CD4-positive, alpha-beta T cell treated with Interferon gamma for 1 hour (primary cell): ENCODE measurements at regions not wholly inside any gene's neighbourhood (a gene's known extent, or its start where the extent isn't known, plus 50 kb on each side); places are given as distances from the start of the nearest gene placed in this dataset.

Experiments
- DNase-seq: peaks from one replicate; pipeline ENCODE4 v3.0.0-alpha.2; 2020

GRCh38 chr22:19663821-19664355 is 50.4 kb upstream of the SEPTIN5 start:
- DNase-seq, result no peak

DNA sequence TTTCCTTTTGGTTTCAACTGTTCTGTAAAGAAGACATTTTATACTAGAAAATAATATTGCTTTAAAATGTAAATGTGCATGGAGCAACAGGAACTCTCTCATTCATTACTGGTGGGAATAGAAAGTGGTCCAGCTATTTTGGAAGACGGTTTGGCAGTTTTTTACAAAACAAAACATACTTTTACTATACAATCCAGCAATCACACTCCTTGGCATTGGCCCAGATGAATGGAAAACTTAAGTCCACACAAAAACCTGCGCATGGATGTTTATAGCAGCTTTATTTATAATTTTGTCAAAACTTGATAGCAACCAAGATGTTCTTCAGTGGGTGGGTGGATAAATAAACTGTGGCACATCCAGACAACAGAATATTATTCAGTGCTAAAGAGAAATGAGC is 49.9 kb upstream of the SEPTIN5 start:
- no peak for DNase-seq
